Endothelial cell of umbilical vein (primary cell): ENCODE measurements at regions not wholly inside any gene's neighbourhood (a gene's known extent, or its start where the extent isn't known, plus 50 kb on each side); places are given as distances from the start of the nearest gene placed in this dataset.
A peak's percentile ranks its signal among the peaks of the same experiment; 100 is the strongest.
"Not testable (repeated sequence)": the region's sequence is repeated elsewhere in the genome, so short reads cannot be mapped to it uniquely, and the experiment has no call there.

Source experiments
- BruUV-seq: library from RNA; stranded (reverse); fragments of 400-500 nt; replicated peaks from 2 replicates; lab custom pipeline; 2021; lab: Mats Ljungman, UMichigan
- CTCF ChIA-PET: fragments of 300-600, 350-600 bp; sonication (Branson Sonifier 250); formaldehyde crosslinking; loops from one replicate; lab custom pipeline; 2021; ENCODE audit warnings: antibody characterized with exemption, inconsistent platforms; lab: Charles Lee
- POLR2A ChIA-PET: fragments of 300-600, 350-600 bp; sonication (Branson Sonifier 250); formaldehyde crosslinking; loops from one replicate; lab custom pipeline; 2021; ENCODE audit warnings: antibody characterized with exemption, inconsistent platforms; lab: Charles Lee
- DNase-seq: peaks from one replicate; pipeline ENCODE4 v3.0.0-alpha.2; 2011; ENCODE audit warnings: low read depth, low spot score
- FAIRE-seq: peaks from 2 replicates; lab custom pipeline; 2011; peaks lifted over from hg19 to GRCh38; lab: Jason Lieb, UNC
- H2AFZ ChIP-seq: 2 replicates; pipeline ENCODE4 v1.6.0; 2012; ENCODE audit warnings: low read depth, low read length, control low read depth, inconsistent platforms
- H3K27ac ChIP-seq: 2 replicates; pipeline ENCODE4 v1.5.1; 2011; ENCODE audit warnings: low read depth, mild to moderate bottlenecking, control low read depth, low read length, moderate library complexity; ENCODE audit not compliant: insufficient read depth
- H3K27me3 ChIP-seq, 2 experiments: 2 replicates each; pipeline versions ENCODE4 v1.6.0 to v1.6.1; 2011; ENCODE audit warnings: low read length in 2 of 2, mixed read lengths in 1 of 2; ENCODE audit not compliant: control insufficient read depth in 2 of 2, insufficient read depth in 2 of 2
- H3K36me3 ChIP-seq, 2 experiments: 2 replicates in 1 of 2; 3 replicates in 1 of 2; pipeline ENCODE4 v1.5.1; 2011; ENCODE audit warnings: low read length in 2 of 2, mild to moderate bottlenecking in 1 of 2, moderate library complexity in 1 of 2; ENCODE audit not compliant: control insufficient read depth in 2 of 2, insufficient read depth in 2 of 2; ENCODE audit errors: extremely low read depth in 1 of 2
- H3K4me1 ChIP-seq: 3 replicates; pipeline ENCODE4 v1.5.1; 2011; ENCODE audit warnings: mild to moderate bottlenecking, low read length; ENCODE audit not compliant: control insufficient read depth, insufficient read depth; ENCODE audit errors: extremely low read depth
- H3K4me2 ChIP-seq: 2 replicates; pipeline ENCODE4 v1.6.1; 2011; ENCODE audit warnings: low read length, control low read depth, mixed read lengths; ENCODE audit not compliant: insufficient read depth
- H3K4me3 ChIP-seq, 3 experiments: fragments of 200-600 bp in 1 of 3; sonication (generic), shearing (Covaris generic) in 1 of 3; replicated peaks in 1 of 3; 2 replicates each; pipeline ENCODE4 v1.5.1; 2011 to 2016; ENCODE audit warnings: control low read depth in 3 of 3, low read length in 3 of 3, mild to moderate bottlenecking in 2 of 3, inconsistent platforms in 1 of 3, low read depth in 1 of 3, moderate library complexity in 1 of 3; ENCODE audit not compliant: insufficient read depth in 1 of 3
- H3K79me2 ChIP-seq: 2 replicates; pipeline ENCODE4 v1.6.0; 2012; ENCODE audit warnings: low read length, inconsistent platforms; ENCODE audit not compliant: control insufficient read depth, insufficient read depth
- H3K9ac ChIP-seq: replicated peaks from 2 replicates; pipeline ENCODE3; 2011; ENCODE audit warnings: low read length, control low read depth; ENCODE audit not compliant: insufficient read depth; ENCODE audit errors: extremely low read depth
- H3K9me1 ChIP-seq: replicated peaks from 3 replicates; pipeline ENCODE4 v1.6.0; 2011; ENCODE audit warnings: mild to moderate bottlenecking, low read length; ENCODE audit not compliant: control insufficient read depth, insufficient read depth; ENCODE audit errors: extremely low read depth
- H3K9me3 ChIP-seq: replicated peaks from 2 replicates; pipeline ENCODE4 v1.5.1; 2012; ENCODE audit warnings: low read length, inconsistent platforms; ENCODE audit not compliant: control insufficient read depth, insufficient read depth
- H4K20me1 ChIP-seq: replicated peaks from 2 replicates; pipeline ENCODE3; 2011; ENCODE audit warnings: mild to moderate bottlenecking, low read length; ENCODE audit not compliant: control insufficient read depth, insufficient read depth; ENCODE audit errors: extremely low read depth
- EZH2 ChIP-seq: IDR thresholded peaks from 2 replicates; pipeline ENCODE4 v1.6.1; 2012; ENCODE audit warnings: borderline replicate concordance, low read depth, mild to moderate bottlenecking, moderate library complexity, low read length, inconsistent platforms; ENCODE audit not compliant: severe bottlenecking
- FOS ChIP-seq: IDR thresholded peaks from 2 replicates; pipeline ENCODE4 v1.6.1; 2011; ENCODE audit warnings: mild to moderate bottlenecking, low read length, moderate library complexity, borderline replicate concordance; ENCODE audit not compliant: insufficient read depth
- GATA2 ChIP-seq: IDR thresholded peaks from 2 replicates; pipeline ENCODE4 v1.7.0; 2011; ENCODE audit warnings: low read depth, mild to moderate bottlenecking, moderate library complexity, mixed read lengths, low read length; ENCODE audit not compliant: insufficient read length, insufficient read depth
- JUN ChIP-seq: IDR thresholded peaks from 2 replicates; pipeline ENCODE4 v1.6.1; 2011; ENCODE audit warnings: borderline replicate concordance, low read depth; ENCODE audit not compliant: insufficient read length, insufficient read depth
- MYC ChIP-seq: IDR thresholded peaks from one replicate; pipeline ENCODE4 v1.6.1; 2011; ENCODE audit warnings: mild to moderate bottlenecking, low read depth, low read length
- POLR2A ChIP-seq: IDR thresholded peaks from 2 replicates; pipeline ENCODE4 v1.6.1; 2012; ENCODE audit warnings: low read depth, mild to moderate bottlenecking, control low read depth, low read length
- POLR2AphosphoS5 ChIP-seq: IDR thresholded peaks from 2 replicates; pipeline ENCODE4 v1.6.1; 2012; ENCODE audit warnings: low read depth, mild to moderate bottlenecking, control low read depth, low read length, moderate library complexity; ENCODE audit not compliant: insufficient read depth
- dilution Hi-C: fragments of 300-500 bp; cut with MboI; formaldehyde crosslinking; loops from one replicate; pipeline ENCODE4 v1.15.0; 2019; ENCODE audit warnings: low sequenced_read_pairs; ENCODE audit not compliant: extremely low pct_ligation_motif_present
- intact Hi-C: fragments of 100-400 bp; cut with micrococcal nuclease; formaldehyde crosslinking; loops from one replicate; pipeline ENCODE4 v1.10.0; 2022
- TF ChIP-seq, protein P1 (sequence below), 2 donors: IDR thresholded peaks; 1 replicate in 1 of 2; 2 replicates in 1 of 2; pipeline ENCODE4 v1.5.1; 2011; ENCODE audit warnings: low read length in 2 of 2, mild to moderate bottlenecking in 2 of 2, moderate library complexity in 2 of 2, control low read depth in 1 of 2, inconsistent platforms in 1 of 2, low read depth in 1 of 2; ENCODE audit not compliant: insufficient read depth in 1 of 2; ENCODE audit errors: extremely low read depth in 1 of 2
- TF ChIP-seq, protein P2 (sequence below): IDR thresholded peaks from 2 replicates; pipeline ENCODE4 v1.6.1; 2011; ENCODE audit not compliant: insufficient read depth, insufficient read length

DNA sequence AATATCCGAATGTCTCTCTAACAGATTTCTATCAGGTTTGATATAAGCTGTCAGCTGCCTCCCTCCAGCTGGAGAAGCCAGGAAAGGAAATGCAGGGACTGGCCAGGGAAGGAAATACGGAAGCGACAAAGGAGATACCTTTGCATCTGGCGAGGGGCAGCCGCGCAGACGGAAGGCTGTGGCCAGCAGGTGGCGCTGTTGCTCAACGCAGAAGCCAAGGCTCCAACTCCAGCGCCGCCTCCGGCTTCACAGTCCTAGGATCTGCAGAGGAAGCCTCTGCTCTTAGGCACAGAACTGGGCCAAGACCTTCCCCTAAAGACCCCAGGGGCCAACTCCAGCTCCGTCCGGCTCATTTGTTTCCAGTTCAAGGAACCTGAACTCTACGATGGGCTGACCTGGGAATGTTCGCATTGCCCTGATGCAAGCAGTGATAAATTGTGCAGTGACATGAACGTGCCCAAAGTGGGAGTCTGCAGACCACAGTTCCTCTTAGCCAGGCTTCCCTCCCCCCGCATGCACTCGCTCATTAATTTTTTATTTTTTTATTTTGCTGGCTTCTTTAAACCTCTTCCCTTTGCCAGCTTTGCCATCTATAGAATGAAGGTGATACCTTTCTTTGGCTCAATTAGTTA, 97.3 kb upstream of the LYZL2 start:
- H3K9me3 ChIP-seq, BruUV-seq, POLR2A ChIA-PET, H3K27ac ChIP-seq, H3K4me3 ChIP-seq, dilution Hi-C loops, H3K4me1 ChIP-seq, H3K9me1 ChIP-seq, H3K9ac ChIP-seq, H4K20me1 ChIP-seq, H3K36me3 ChIP-seq, H3K79me2 ChIP-seq, H3K4me2 ChIP-seq, H3K27me3 ChIP-seq: not testable (repeated sequence)
- TF ChIP-seq, protein P1, sequence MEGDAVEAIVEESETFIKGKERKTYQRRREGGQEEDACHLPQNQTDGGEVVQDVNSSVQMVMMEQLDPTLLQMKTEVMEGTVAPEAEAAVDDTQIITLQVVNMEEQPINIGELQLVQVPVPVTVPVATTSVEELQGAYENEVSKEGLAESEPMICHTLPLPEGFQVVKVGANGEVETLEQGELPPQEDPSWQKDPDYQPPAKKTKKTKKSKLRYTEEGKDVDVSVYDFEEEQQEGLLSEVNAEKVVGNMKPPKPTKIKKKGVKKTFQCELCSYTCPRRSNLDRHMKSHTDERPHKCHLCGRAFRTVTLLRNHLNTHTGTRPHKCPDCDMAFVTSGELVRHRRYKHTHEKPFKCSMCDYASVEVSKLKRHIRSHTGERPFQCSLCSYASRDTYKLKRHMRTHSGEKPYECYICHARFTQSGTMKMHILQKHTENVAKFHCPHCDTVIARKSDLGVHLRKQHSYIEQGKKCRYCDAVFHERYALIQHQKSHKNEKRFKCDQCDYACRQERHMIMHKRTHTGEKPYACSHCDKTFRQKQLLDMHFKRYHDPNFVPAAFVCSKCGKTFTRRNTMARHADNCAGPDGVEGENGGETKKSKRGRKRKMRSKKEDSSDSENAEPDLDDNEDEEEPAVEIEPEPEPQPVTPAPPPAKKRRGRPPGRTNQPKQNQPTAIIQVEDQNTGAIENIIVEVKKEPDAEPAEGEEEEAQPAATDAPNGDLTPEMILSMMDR (IDR thresholded peaks at IDR 0.05; ENCODE audit: extremely low read depth in 1 of 2, insufficient read depth in 1 of 2, low read depth in 1 of 2, low read length in 2 of 2): peak; percentile 42 to 76
- CTCF ChIA-PET: interaction anchor here (0.9 kb wide), 1 partner anchor 10 kb away, joined by 3 read pairs; no protein-coding TSS in a partner anchor
- peak; percentile 66 for DNase-seq
- intact Hi-C loops: loop anchor here (1.0 to 2.0 kb wide), 6 partner anchors 57 to 1081 kb away; partner anchors contain the start of genes ZEB1 and ZNF438
- H2AFZ ChIP-seq: peak overlapping the region; percentile 47
- FAIRE-seq: peak; percentile 100

DNA sequence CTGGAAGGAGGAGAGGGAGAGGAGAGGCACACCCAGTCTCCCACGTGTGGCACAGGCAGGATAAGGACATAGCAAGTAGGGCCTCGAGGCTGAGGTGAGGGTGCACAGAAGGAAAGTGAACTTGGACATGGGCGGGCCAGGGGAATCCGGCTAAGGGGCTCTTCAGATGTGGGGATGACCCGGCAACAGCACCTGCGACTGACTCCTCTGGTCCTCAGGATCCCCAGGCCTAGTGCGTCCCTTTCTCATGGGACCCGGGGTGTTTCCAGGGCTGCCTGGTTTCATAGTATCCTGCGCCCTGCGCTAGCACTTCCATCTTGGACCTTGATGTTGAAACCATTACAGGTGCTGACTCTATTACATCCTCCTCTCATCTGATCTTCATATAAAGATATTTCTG, 96.1 kb upstream of the LYZL2 start:
- Histone ChIP-seq H3K4me1 (no peaks in the 10 kb centered on the region), H3K4me3 (no peak overlapping the region), H3K4me2 (no peak overlapping the region), H3K9ac (no peak overlapping the region), H2AFZ (peak overlapping the region; percentile 7), H3K9me1 (no peaks in the 10 kb centered on the region), H3K9me3 (no peaks in the 10 kb centered on the region), H3K27ac (no peak overlapping the region), H4K20me1 (no peaks in the 10 kb centered on the region), H3K27me3 (no peaks in the 10 kb centered on the region), H3K79me2 (no peaks in the 10 kb centered on the region), H3K36me3 (no peaks in the 10 kb centered on the region)
- DNase-seq: no peak
- dilution Hi-C loops: no loop called here
- FAIRE-seq: no peak
- intact Hi-C loops: loop anchor here (2.0 kb wide), 3 partner anchors 305 to 983 kb away; partner anchors contain the start of gene ZNF438
- ChIA-PET POLR2A (no interaction called here), CTCF (no interaction called here)
- TF ChIP-seq JUN (no peak), EZH2 (no peak), FOS (no peak), GATA2 (no peak), POLR2AphosphoS5 (no peak), POLR2A (no peak), MYC (no peak)
- TF ChIP-seq, protein P2, sequence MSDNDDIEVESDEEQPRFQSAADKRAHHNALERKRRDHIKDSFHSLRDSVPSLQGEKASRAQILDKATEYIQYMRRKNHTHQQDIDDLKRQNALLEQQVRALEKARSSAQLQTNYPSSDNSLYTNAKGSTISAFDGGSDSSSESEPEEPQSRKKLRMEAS: no peak
- TF ChIP-seq, protein P1 (IDR thresholded peaks at IDR 0.05; ENCODE audit: extremely low read depth in 1 of 2, insufficient read depth in 1 of 2, low read depth in 1 of 2, low read length in 2 of 2): no peak
- no TSS peak for BruUV-seq
